AG10803 (cell line): ENCODE measurements at regions not wholly inside any gene's neighbourhood (a gene's known extent, or its start where the extent isn't known, plus 50 kb on each side); places are given as distances from the start of the nearest gene placed in this dataset.

Experiments
- DNase-seq: peaks from one replicate; pipeline ENCODE4 v3.0.0; 2010; ENCODE audit warnings: low read depth
- H3K4me3 ChIP-seq: 2 replicates; pipeline ENCODE4 v1.5.1; 2011; ENCODE audit warnings: mild to moderate bottlenecking, low read length, control low read depth
- CTCF ChIP-seq: conservative IDR thresholded peaks from 2 replicates; pipeline ENCODE4 v1.5.1; 2011; ENCODE audit warnings: mild to moderate bottlenecking, low read length, control low read depth, inconsistent platforms

- H3K4me3 ChIP-seq, result no peak overlapping the region
- no peak for DNase-seq
- TF ChIP-seq CTCF, result no peak
These were observed 53.5 kb upstream of the CCDC54 start for GRCh38 chr3:107323723-107324122.

GRCh38 chr3:107325446-107325845 is 51.8 kb upstream of the CCDC54 start:
- H3K4me3 ChIP-seq, result no peak overlapping the region
- TF ChIP-seq CTCF, result no peak

More at GRCh38 chr3:107325446-107325845, 51.8 kb upstream of the CCDC54 start:
- DNase-seq, result no peak
